ENCODE measurements at regions not wholly inside any gene's neighbourhood (a gene's known extent, or its start where the extent isn't known, plus 50 kb on each side); places are given as distances from the start of the nearest gene placed in this dataset.

DNA sequence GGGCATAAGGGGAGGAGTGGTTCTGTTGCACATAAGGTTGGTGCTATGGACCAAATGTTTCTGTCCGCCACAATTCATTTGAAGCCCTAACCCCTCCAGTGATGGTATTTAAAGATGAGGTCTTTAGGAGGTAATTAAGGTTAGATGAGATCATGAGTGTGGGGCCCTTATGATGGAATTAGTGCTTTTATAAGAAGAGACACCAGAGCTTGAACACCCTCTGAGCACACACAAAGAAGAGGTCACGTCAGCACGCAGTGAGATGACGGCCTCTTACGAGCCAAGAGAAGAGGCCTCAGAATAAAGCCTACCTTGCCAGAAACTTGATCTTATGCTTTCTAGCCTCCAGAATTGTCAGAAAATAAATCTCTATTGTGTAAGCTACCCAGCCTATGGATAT lies 386.4 kb upstream of the CYRIA start:
- no peak for TF ChIP-seq POLR2AphosphoS5 (IDR thresholded peaks at IDR 0.05; ENCODE audit: low read depth, low read length)
- TF ChIP-seq, protein P1, sequence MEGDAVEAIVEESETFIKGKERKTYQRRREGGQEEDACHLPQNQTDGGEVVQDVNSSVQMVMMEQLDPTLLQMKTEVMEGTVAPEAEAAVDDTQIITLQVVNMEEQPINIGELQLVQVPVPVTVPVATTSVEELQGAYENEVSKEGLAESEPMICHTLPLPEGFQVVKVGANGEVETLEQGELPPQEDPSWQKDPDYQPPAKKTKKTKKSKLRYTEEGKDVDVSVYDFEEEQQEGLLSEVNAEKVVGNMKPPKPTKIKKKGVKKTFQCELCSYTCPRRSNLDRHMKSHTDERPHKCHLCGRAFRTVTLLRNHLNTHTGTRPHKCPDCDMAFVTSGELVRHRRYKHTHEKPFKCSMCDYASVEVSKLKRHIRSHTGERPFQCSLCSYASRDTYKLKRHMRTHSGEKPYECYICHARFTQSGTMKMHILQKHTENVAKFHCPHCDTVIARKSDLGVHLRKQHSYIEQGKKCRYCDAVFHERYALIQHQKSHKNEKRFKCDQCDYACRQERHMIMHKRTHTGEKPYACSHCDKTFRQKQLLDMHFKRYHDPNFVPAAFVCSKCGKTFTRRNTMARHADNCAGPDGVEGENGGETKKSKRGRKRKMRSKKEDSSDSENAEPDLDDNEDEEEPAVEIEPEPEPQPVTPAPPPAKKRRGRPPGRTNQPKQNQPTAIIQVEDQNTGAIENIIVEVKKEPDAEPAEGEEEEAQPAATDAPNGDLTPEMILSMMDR (IDR thresholded peaks at IDR 0.05) = no peak
- TF ChIP-seq, protein P2, sequence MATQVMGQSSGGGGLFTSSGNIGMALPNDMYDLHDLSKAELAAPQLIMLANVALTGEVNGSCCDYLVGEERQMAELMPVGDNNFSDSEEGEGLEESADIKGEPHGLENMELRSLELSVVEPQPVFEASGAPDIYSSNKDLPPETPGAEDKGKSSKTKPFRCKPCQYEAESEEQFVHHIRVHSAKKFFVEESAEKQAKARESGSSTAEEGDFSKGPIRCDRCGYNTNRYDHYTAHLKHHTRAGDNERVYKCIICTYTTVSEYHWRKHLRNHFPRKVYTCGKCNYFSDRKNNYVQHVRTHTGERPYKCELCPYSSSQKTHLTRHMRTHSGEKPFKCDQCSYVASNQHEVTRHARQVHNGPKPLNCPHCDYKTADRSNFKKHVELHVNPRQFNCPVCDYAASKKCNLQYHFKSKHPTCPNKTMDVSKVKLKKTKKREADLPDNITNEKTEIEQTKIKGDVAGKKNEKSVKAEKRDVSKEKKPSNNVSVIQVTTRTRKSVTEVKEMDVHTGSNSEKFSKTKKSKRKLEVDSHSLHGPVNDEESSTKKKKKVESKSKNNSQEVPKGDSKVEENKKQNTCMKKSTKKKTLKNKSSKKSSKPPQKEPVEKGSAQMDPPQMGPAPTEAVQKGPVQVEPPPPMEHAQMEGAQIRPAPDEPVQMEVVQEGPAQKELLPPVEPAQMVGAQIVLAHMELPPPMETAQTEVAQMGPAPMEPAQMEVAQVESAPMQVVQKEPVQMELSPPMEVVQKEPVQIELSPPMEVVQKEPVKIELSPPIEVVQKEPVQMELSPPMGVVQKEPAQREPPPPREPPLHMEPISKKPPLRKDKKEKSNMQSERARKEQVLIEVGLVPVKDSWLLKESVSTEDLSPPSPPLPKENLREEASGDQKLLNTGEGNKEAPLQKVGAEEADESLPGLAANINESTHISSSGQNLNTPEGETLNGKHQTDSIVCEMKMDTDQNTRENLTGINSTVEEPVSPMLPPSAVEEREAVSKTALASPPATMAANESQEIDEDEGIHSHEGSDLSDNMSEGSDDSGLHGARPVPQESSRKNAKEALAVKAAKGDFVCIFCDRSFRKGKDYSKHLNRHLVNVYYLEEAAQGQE (IDR thresholded peaks at IDR 0.05; ENCODE audit: insufficient read depth in 1 of 2, low read depth in 2 of 2, low read length in 1 of 2) = no peak

Measured in Panc1 (cell line).